ENCODE measurements at regions not wholly inside any gene's neighbourhood (a gene's known extent, or its start where the extent isn't known, plus 50 kb on each side); places are given as distances from the start of the nearest gene placed in this dataset.

GRCh38 chr13:82739881-82740280 is 1142.4 kb downstream of the SLITRK1 start:
- no peak for TF ChIP-seq CTCF (IDR thresholded peaks at IDR 0.05)
- TF ChIP-seq POLR2A (IDR thresholded peaks at IDR 0.05): no peak
